Right lobe of liver (tissue), 4 donors: ENCODE measurements at regions not wholly inside any gene's neighbourhood (a gene's known extent, or its start where the extent isn't known, plus 50 kb on each side); places are given as distances from the start of the nearest gene placed in this dataset.

ENCODE experiments used
- POLR2A ChIP-seq: fragments of 450-650 bp; IDR thresholded peaks from one replicate; pipeline ENCODE4 v1.6.1; 2017; ENCODE audit warnings: antibody characterized with exemption, mild to moderate bottlenecking
- TF ChIP-seq, protein P1 (sequence below), 4 donors: fragments of 200-600 bp in 3 of 4; fragments of 450-650 bp in 1 of 4; IDR thresholded peaks; one replicate each; pipeline versions ENCODE4 v1.5.1 to v1.8.0; 2016 to 2022; ENCODE audit warnings: antibody characterized with exemption in 4 of 4, mild to moderate bottlenecking in 2 of 4
- donor health status: DM: no; HTN: no; CAD: no.
- donor health status: DM: no; HTN: no; CAD: no.
- donor health status: DM: no; HTN: yes; CAD: no.

DNA sequence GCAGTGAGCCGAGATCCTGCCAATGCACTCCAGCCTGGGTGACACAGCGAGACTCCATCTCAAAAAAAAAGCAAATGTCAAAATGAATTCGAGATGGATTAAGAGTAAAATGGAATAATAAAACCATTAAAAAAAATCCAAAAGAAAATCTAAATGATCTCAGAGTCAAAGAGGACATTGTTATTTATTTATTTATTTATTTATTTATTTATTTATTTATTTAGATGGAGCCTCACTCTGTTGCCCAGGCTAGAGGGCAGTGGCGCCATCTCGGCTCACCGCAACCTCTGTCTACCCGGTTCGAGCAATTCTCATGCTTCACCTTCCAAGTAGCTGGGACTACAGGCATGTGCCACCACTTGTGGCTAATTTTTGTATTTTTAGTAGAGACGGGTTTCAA, 349.2 kb downstream of the ANKRD30A start:
- TF ChIP-seq, protein P1, sequence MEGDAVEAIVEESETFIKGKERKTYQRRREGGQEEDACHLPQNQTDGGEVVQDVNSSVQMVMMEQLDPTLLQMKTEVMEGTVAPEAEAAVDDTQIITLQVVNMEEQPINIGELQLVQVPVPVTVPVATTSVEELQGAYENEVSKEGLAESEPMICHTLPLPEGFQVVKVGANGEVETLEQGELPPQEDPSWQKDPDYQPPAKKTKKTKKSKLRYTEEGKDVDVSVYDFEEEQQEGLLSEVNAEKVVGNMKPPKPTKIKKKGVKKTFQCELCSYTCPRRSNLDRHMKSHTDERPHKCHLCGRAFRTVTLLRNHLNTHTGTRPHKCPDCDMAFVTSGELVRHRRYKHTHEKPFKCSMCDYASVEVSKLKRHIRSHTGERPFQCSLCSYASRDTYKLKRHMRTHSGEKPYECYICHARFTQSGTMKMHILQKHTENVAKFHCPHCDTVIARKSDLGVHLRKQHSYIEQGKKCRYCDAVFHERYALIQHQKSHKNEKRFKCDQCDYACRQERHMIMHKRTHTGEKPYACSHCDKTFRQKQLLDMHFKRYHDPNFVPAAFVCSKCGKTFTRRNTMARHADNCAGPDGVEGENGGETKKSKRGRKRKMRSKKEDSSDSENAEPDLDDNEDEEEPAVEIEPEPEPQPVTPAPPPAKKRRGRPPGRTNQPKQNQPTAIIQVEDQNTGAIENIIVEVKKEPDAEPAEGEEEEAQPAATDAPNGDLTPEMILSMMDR (IDR thresholded peaks at IDR 0.05) = no peak
- no peak for TF ChIP-seq POLR2A
